Dedifferentiated amniotic fluid mesenchymal stem cell (primary cell): ENCODE measurements at regions not wholly inside any gene's neighbourhood (a gene's known extent, or its start where the extent isn't known, plus 50 kb on each side); places are given as distances from the start of the nearest gene placed in this dataset.
"Not testable (repeated sequence)": the region's sequence is repeated elsewhere in the genome, so short reads cannot be mapped to it uniquely, and the experiment has no call there.

Source experiments
- DNase-seq: peaks from one replicate; pipeline ENCODE4 v3.0.0-alpha.2; 2016; ENCODE audit errors: extremely low spot score

- no peak for DNase-seq
These were observed 186.1 kb downstream of the INHBB start for GRCh38 chr2:120531863-120532600.

- no peak for DNase-seq
These were observed 187.7 kb downstream of the INHBB start for GRCh38 chr2:120533625-120534024.

GRCh38 chr2:120534457-120534856 lies 188.5 kb downstream of the INHBB start:
- DNase-seq: no peak

- no peak for DNase-seq
These were observed 189.1 kb downstream of the INHBB start for GRCh38 chr2:120535081-120535480.

- DNase-seq: no peak
These were observed 190.2 kb downstream of the INHBB start for GRCh38 chr2:120536141-120536540.

- no peak for DNase-seq
These were observed 192.9 kb downstream of the INHBB start for GRCh38 chr2:120538691-120539423.

- no peak for DNase-seq
These were observed 193.5 kb downstream of the INHBB start for GRCh38 chr2:120539424-120539936.

GRCh38 chr2:120539937-120540718 lies 194.2 kb downstream of the INHBB start:
- DNase-seq: peak; percentile 97

- no peak for DNase-seq
These were observed 194.7 kb upstream of the GLI2 start for GRCh38 chr2:120540719-120541552.

- DNase-seq: no peak
These were observed 194.1 kb upstream of the GLI2 start for GRCh38 chr2:120541553-120541932.

GRCh38 chr2:120541972-120542670 lies 193.5 kb upstream of the GLI2 start:
- DNase-seq: no peak

- no peak for DNase-seq
These were observed 192.6 kb upstream of the GLI2 start for GRCh38 chr2:120542911-120543527.

- no peak for DNase-seq
These were observed 191.8 kb upstream of the GLI2 start for GRCh38 chr2:120543899-120544298.

- no peak for DNase-seq
These were observed 191.1 kb upstream of the GLI2 start for GRCh38 chr2:120544522-120544921.

GRCh38 chr2:120545007-120545406 lies 190.7 kb upstream of the GLI2 start:
- DNase-seq: not testable (repeated sequence)

GRCh38 chr2:120545521-120546047 lies 190.1 kb upstream of the GLI2 start:
- DNase-seq: no peak

GRCh38 chr2:120546048-120546864 lies 189.4 kb upstream of the GLI2 start:
- DNase-seq: peak; percentile 94

- no peak for DNase-seq
These were observed 188.7 kb upstream of the GLI2 start for GRCh38 chr2:120546865-120547390.

- DNase-seq: no peak
These were observed 188.0 kb upstream of the GLI2 start for GRCh38 chr2:120547662-120548061.
